RCC 7860 (cell line): ENCODE measurements at regions not wholly inside any gene's neighbourhood (a gene's known extent, or its start where the extent isn't known, plus 50 kb on each side); places are given as distances from the start of the nearest gene placed in this dataset.

Experiments used
- DNase-seq: peaks from one replicate; pipeline ENCODE4 v3.0.0-alpha.2; 2015; ENCODE audit warnings: low spot score
- FAIRE-seq: peaks from 2 replicates; lab custom pipeline; 2012; peaks lifted over from hg19 to GRCh38; lab: Jason Lieb, UNC

DNA sequence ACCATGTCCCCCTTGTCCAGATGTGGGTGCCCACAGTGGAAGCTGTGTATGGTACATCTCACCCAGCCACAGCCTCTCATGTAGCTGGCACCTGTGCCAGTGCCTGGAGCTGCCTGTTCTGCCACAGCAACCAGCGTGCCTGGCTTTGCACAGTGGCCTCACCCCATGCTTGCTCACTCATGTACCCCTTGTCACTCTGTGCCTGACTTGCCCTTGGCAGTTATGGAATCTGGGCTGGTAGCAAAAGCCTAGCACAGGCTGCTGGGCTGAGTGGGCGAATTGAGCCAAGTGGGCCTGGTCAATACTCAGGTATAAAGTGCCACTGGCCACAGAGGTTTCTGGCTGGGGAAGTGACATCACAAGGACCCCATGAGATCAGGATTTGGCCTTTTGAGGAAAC lies 264.2 kb downstream of the INSC start:
- no peak for DNase-seq
- no peak for FAIRE-seq

DNA sequence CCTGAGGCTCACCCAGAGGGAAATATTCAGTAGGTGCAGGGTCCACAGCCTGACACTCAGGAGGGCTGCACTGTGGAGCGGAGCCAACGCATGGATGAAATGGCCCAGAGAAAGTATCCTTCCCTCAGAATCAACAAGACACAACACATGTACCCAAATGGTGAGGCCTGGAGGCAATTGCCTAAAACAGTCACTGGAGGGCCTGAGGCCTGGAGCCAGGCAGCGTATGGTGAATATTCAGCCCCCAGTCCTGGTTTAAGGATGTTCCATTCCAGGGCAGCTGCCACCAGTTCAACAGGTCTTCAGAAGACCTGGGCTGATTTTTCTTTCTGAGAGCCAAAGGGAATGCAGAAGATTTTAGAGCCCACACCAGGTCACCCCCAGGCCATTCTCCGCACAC lies 264.8 kb downstream of the INSC start:
- DNase-seq, result no peak
- FAIRE-seq, result no peak

DNA sequence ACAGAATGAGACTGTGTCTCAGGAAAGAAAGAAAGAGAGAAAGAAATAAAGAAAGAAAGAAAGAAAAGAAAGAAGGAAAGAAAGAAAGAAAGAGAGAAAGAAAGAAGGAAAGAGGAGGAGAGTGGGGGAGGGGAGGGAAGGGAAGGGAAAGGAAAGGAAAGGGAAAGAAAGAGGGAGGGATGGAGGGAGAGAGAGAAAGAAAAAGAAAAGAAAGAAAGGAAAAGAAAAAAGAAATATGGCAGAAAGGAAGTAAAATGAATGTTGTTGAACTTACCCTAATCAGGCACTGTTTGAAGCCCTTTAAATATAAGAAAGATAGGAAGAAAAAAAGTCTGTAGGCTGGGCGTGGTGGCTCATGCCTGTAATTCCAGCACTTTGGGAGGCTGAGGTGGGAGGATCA lies 276.1 kb downstream of the INSC start:
- DNase-seq, result no peak
- FAIRE-seq, result no peak

DNA sequence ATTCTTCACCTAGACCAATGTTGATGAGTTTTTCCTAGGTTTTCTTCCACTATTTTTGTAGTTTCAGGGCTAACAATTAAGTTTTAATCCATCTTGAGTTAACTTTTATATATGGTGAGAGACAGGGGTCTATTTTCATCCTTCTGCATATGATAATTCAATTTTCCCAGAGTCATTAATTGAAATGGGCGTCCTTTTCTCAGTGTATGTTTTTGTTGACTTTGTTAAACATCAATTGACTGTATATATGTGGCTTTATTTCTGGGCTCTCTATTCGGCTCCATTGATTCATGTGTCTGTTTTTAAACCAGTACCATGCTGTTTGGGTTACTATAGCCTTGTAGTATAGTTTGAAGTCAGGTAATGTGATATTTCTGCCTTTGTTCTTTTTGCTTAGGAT lies 282.1 kb downstream of the INSC start:
- DNase-seq, result no peak
- FAIRE-seq, result no peak

DNA sequence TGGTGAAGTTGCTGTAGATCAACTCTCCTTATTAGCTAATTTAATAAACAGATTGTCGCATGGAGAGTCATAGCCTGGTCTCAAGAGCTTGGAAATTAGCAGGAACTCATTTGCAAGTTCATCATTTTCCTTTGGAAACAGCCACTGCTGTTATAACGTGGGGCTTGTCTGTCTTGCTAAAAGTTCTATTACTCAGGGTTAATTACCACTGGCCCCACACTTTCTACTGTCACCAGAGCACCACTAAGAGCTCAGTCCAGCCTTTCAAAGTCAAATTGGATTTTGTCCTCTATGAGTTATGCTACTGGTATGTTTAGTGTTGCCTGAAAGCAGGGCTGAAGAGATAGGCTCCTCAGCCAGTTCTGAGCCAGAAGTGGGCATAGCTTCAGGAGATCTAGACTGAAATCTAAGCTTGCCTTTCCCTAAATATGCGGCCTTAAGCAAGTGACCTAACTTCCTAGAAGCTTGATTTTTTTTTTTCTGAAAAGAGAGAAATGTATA lies 292.2 kb downstream of the INSC start:
- DNase-seq (no peak), FAIRE-seq (no peak)

DNA sequence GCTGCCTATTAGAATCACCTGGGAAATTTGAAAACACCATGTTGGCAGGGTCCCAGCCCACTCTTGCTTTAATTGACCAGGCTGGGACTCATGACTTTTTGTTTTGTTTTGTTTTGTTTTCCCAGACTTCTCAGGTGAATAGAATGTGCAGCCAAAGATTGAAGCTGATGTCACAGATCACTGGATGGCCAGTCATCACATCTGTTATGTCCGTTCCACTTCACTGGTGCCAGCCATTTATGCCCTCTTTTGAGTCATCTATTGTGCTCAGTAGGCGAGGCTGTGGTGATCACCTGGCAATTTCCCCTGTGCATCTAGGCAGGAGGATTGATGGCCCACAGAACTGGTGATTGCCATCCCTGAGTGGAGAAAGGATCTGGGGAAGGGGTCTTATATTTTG lies 297.3 kb downstream of the INSC start:
- DNase-seq (peak; percentile 41), FAIRE-seq (no peak)

DNA sequence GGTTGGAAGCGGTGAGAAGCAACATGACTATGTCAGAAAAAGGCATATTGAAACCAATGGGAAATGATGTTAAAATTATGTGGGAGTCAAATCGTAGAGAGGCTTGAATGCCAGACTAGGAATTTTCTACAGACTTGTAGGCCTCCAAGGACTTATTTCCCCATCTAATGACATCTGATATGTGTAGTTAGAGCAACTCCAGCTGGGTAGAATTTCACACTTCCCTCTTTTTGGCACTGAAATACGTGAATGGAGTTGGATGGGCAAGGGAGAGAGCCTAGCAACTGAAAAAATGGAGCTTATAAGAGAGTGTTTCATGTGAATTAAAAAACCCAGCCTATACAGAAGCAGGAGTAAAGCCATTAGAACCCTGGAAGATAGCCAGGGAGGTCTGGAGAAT lies 304.2 kb downstream of the INSC start:
- DNase-seq (no peak), FAIRE-seq (no peak)

DNA sequence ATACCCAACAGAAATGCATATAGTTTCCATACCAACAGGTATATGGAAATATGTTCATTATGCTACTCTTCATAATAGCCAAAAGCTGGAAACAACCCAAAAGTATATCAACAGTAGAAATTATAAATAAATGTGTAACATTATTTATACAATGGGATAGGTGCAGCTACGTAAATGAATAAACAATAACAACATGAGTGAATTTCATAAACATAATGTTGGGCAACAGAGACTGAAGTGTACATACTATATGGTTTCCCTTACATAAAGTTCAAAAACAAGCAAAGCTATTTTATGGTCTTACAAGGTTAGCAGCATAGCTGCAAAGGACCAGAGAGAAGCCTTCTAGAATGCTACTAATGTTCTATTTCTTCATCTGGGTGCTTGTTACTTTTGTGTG lies 305.0 kb downstream of the INSC start:
- DNase-seq (no peak), FAIRE-seq (no peak)

DNA sequence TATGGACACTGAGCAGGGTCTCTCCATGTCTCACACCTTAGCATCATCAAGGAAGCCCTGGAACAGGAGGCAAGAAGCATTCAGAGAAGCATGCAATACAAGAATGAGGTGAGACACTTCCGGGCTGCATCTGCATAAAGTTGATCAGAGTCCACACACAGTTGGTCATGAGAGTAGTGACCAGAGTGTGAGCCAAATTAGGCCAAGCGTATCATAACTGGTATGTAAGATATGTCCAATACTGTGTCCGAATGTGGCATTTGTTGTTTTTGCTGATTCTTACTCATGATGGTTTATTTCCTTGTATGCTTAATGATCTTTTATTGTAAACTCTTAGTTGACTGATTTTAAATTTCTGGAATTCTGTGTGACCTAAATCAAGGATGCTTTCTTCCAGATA lies 315.7 kb downstream of the INSC start:
- no peak for FAIRE-seq

DNA sequence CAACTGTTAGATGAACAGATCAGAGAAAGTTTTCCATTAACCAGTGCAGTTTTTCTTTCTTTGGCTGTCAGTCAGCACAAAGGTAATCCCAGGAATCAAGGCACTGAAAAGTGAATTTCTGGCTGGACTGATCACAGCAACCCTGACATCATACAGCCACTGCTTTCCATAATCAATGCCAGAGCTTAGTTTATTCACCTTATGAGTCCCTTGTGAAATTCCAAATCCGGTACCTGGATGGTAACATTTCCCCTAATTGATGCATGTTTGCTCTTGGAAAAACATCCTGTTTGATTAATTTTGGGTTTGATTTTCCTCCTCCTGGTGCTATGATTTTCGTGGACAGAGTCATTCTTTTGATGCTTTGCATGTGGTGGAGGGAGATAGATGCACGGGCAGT lies 319.8 kb downstream of the INSC start:
- FAIRE-seq (no peak), DNase-seq (no peak)

More for the DNA sequence above, 315.7 kb downstream of the INSC start:
- DNase-seq, result no peak

DNA sequence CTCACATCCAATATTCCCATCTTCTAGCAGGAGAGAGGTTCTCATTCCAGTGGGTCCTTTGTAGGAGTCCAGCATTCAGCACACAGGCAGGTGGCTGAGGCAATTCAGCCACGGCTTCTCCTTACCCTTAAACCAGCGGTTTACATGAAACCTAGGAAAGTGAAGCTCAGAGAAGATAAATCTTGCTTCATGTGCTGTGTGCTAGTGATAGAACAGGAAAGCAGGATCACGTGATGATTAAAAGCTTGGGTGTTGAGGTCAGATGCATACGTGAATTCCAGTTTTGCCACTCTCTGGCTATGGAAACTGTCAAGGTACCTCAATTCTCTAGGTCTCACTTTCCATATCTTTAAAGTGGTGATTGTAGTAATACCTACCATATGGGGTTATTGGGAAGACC lies 331.6 kb downstream of the INSC start:
- DNase-seq (no peak), FAIRE-seq (no peak)

DNA sequence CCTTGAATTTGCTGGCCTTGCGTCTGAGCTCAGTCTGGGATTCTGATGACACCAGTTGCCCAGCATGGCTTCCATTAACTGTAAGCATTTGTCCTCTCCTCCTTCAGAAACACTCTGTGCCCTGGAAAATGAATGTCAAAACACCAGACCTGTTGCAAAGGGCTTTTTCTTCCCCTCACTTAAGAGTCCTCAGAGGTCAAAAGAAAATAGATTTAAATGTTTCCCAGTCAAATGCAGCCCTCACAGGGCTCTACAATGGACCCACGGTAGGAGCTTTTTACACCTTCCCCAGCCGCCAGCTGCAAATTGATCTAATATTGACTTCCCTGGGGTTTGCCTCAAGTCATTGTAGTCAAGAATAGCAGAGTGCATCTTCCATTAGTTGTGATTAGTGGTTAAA lies 332.2 kb downstream of the INSC start:
- FAIRE-seq (no peak), DNase-seq (no peak)

DNA sequence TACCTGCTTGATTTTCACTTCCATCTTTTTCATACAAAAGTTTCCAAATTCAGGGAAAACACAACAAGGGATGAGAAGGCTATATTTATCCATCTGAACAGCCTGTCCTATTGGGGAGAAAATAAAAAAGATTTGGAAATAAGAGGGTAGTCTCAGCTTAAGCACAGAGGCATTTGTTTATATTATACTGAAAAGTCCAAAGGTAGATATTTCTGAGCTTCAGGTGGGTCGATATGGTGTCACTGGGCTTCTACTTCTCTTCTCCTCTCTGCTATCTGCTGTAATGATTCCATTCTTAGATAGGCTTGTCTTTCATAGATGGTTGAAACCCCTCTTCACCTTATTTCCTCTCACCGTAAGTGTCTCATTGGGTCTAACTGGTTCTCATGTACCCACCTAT lies 337.0 kb downstream of the INSC start:
- FAIRE-seq (no peak), DNase-seq (no peak)

DNA sequence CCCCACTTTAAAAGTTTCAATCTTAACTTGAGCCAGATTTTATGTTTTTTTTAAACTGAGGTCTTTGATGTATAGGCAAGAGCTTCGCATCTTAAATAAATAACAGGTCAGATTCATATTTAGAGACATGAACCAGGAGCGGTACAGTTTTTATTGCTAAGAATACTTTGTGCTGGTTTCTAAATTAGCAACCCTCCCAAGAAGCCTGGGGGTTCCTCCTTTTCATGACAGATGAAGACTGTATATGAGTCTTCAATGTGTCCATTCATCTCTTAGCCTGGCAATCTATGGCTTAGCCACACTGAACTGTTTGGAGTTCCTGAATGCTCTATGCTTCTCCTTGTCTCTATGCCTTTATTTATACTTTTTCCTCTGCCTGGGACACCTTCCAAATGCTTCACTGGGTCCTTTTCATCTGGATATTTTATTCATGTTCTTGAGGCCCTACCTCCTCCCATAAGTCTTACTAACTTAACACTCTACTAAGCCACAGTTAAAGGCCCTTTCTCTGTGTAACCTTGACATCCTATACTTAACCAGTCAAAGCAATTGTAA lies 338.6 kb downstream of the INSC start:
- no peak for DNase-seq
- no peak for FAIRE-seq

DNA sequence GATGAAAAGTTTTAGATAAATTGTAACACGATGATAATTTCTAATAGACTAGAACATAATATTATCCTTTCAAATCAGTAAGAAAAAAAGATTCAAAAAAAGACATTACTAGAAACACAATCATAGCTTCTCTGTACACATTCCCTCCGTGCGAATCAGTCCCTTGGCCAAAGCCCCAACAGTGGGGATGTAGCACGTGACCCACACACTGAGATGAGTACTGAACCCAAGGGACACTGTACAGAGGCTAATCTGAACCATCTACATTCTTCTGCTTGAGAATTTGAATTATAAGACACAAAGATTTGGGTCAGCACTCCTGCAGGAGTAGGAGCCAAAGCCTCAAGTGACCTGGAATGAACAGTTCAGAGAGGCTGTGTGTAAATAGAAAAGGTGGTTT lies 353.7 kb downstream of the INSC start:
- FAIRE-seq, result no peak
- no peak for DNase-seq

DNA sequence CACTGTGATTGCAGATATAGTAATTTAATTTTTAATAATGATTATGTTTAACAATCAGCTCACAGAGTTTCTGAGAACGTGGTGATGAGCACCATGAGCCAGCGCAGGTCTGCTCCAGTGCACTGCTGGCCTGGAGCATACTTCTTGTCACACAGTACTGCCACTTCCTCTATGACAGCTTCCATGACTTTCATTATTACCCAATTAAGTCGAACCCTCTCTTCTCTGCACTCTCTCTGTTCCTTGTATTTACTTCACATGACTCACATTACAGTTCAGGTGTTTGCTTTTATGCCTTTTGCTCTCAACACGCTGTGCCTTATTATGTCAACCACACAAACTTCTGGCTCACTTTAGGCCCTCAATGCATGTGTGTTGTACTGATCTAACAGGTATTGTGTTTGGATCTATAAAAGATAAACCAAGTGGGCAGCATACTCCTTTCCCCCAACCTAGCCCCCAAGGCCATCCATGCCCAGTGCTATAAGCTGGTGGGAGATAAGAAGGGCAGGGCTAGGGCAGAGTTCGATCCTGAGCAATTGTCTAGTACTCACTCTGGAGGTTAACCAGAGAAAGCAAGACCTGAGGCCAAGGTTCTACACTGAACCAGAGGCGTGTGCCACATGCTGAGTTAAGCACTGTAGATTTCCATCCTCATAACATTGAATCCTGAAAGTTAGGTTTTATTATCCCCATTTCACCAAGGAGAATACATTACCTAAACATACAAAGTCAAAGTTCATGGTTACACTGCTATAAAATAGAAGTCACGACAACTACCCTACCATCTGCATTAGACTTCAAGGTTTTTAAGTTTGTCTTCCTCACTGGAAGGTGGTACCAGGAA lies 356.5 kb downstream of the INSC start:
- FAIRE-seq (no peak), DNase-seq (no peak)

DNA sequence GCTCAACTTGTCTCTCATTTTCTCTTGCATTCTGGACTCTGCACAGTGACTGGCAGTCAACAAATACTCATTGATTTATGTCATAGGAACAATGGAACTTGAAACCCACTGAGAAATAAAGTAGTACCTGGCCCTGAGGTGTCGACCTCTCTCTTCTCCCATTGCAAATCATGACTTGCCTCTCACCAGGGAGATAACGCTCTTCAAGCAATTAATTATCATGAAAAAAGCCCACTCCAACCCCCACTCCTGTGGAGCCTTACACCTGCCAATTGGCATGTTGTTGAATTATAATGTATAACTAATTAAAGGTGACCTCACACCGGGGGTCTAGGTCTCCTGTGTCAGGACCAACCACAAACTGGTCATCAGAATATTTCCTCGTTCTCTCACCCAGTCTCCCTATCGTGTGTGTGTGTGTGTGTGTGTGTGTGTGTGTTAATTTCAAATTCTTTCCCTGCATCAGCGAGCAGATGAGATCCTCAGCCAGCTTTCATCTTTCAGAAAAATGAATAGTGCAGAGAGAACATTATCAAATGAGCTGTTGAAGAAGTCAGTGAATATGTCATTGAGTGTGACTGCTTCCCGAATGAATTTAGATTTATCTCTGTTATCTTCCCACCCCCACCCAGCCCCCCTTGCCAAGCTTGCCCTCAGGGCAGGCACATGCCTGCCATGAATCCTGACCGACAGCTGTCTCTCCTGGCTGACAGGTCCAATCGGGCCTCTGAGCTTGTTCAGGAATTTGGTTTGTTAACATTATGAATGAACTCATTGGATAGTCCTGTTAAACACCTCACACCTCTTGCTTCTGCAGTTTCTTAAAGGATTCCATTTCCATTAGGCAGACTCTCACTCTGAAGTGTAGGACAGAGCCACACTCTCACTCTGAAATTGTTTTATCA lies 357.4 kb downstream of the INSC start:
- no peak for DNase-seq
- no peak for FAIRE-seq

DNA sequence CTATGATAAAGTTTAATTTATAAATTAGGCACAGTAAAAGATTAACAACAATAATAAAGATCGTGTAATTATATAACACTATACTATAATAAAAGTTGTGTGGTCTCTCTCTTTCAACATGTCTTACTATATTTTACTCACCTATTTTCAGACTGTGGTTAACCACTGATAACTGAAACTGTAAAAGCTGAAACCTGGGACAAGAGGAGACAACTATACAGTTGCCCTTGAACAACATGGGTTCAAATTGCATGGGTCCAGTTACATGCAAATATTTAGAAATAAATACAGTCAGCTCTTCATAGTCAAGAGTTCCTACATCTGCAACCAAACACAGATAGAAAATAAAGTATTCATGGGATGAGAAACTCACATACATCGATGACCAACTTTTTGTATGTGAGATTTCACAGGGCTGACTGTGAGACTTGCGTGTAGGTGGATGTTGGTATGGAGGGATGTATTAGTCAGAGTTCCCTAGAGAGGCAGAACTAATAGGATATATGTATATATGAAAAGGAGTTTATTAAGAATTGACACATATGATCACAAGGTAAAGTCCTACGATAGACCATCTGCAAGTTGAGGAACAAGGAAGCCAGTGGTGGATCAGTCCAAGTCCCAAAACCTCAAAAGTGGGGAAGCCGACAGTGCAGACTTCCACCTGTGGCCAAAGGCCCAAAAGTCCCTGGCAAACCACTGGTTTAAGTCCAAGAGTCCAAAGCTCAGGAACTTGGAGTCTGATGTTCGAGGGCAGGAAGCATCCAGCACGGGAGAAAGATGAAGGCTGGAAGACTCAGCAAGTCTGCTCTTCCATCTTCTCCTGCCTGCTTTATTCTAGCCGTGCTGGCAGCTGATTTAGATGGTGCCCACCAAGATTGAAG lies 359.5 kb downstream of the INSC start:
- FAIRE-seq (no peak), DNase-seq (no peak)

DNA sequence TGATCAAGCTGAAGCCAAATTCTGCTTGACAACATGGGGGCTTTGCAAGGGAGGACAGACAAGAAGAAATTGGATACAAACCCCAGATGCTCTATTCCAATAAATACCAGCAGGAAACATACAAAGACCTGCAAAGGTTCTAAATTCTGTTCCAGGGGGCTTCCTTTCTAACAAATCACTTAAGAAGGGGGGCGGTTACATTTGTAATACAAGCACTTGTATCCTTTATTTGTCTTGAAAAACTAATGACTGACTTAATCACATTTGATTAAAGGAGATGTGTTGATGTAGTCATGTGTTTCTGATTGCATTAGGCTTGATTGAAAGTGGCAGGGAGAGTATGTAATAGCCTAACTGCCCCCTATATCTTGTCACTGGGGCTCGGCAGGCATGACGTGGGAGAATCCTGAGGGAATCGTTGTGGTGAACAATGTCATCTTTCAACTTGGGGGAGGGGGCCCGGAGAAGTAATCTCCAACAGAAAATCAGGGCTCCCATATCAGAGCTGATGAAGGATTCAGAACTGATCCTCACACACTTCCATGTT lies 361.7 kb downstream of the INSC start:
- no peak for FAIRE-seq
- DNase-seq, result no peak

DNA sequence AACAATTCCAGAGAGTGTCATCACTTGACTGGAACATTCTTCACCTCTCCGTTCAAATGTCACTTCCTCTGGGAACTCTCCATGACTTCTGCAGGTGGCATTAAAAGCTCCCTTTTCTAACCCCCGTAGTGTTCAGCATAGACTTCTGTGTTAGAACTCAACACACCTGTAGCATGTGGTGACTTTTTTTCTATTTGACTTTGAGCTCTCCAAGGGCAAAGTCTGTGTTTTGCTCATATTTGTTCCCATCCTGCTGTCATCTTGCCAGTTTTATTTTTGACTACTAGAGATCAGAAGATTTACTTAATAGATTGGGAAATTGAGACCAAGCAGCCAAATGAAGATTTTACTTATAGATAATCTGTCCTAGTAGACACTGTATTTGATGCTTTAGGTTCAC lies 367.1 kb downstream of the INSC start:
- DNase-seq (no peak), FAIRE-seq (no peak)
